ENCODE measurements at regions not wholly inside any gene's neighbourhood (a gene's known extent, or its start where the extent isn't known, plus 50 kb on each side); places are given as distances from the start of the nearest gene placed in this dataset.

DNA sequence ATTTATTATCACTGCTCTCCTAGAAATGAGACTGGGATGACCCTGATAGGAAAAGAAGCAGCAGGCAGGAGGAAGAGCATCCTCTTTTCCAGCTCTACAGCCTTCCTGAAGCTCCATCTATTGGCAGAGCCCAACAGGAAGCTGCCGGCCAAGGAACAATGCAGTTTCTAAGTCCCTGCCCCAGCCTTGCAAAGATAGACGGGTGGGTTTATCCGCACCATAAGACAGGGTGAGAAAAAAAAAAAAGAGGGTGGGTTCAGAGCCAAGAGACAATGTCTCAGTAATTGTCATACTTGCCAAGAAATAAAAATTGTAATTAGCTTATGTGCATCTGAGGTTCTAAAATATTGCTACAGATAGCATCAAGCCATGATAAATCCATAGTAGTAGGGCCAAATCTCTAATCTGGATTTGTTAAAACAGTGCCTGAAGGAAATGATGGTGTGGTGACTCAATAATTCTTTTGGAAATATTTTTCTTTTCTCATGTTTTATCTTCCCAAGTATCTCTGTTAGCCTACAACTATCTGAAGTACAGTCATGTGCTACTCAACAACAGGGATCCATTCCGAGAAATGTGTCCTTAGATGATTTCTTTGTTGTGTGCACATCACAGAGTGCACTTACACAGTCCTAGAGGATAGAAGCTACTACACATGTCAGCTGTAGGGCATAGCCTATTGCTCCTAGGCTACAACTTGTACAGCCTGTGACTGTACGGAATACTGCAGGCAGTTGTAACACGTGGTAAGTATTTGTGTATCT is 242.9 kb upstream of the CXCL12 start:
- DNase-seq, result peak; percentile 26

DNA sequence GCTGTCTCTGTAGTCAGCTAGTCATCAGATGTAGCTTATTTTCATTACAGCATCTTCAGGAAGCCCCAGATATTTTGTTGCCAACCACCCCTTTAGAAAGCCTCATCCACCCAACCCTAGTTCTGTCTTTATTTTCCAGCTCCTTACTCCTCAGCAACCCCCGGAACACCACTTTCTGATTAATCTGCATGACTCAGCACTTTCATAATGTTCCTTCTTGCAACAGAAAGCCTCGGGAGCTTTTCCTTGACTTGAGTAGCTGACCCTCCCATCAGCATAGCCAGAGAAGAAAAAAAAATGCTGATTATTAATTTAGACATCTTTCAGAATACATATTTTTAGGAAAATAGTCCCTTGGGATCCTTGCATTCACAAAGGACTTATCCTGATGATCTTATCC is 244.0 kb upstream of the CXCL12 start:
- peak; percentile 52 for DNase-seq

DNA sequence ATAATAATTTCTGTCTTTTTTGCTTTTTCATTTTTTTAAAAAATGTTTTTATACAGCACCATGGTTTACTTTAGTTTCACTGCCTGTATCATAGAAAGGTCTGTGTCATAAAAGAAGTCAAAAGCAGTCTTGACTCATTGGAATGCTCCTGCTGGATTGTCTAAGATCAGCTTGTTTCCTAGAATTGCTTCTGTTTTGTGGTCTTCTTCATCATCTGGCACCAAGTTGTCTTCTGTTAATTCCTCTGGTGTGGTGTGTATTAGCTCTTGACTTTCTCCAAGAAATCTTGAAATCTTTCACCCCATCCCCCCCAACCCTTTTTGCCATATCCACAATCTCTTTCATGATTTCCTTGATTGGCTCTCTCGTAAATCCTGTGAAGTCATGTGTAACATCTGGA is 250.3 kb upstream of the CXCL12 start:
- DNase-seq, result no peak

DNA sequence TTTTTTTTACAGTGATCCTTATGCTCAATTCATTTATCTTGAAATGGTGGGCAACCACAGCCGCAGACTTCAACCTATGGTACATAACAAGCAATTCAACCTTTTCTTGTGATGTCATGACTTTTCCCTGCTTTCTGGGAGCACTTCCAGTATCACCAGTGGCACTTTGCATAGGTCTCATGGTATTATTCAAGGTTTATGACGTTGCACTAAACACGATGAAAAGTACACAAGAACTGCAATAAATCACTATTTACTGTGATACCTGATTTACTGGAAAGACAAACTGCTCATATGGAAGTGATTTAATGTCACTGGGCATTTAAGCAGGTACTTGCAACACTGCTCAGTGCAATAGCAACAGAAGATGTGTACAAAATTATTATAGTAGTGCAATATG is 251.7 kb upstream of the CXCL12 start:
- DNase-seq, result no peak

DNA sequence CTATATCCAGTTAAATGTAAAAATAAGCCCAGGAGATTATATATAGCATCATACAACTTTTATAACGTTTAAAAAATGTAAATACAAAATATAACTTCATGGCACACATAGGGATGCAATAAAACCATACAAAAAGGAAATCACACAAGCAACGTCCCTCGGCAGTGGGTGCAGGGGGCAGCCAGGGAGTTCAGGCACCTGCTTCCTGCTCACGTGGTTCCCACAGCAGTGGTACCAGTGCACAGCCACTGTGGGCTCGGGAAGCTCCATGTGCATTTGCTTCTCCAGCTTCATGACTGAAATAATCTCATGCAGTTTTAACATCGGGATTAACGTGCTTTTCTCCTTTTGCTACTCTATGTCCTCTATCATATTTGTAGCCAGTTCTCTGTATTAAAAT is 255.5 kb upstream of the CXCL12 start:
- no peak for DNase-seq

DNA sequence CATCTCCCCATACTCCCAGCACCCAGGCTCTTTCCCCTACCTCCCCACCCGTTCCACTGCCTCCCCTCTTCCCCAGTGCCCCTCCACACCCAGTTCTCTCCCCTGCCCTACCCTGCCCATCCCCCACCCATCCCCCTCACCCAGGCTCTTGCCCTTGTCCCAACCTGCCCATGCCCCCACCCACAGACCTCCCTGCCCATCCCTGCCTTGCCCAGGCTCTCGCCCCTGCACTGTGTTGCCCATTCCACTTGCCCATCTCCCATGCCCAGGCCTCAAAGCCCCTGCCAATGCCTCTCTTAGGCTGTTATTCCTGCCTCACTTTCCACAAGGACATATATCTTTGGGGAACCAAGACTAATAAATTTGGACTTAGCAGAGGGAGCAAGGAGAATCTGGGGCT is 262.6 kb upstream of the CXCL12 start:
- DNase-seq, result no peak

DNA sequence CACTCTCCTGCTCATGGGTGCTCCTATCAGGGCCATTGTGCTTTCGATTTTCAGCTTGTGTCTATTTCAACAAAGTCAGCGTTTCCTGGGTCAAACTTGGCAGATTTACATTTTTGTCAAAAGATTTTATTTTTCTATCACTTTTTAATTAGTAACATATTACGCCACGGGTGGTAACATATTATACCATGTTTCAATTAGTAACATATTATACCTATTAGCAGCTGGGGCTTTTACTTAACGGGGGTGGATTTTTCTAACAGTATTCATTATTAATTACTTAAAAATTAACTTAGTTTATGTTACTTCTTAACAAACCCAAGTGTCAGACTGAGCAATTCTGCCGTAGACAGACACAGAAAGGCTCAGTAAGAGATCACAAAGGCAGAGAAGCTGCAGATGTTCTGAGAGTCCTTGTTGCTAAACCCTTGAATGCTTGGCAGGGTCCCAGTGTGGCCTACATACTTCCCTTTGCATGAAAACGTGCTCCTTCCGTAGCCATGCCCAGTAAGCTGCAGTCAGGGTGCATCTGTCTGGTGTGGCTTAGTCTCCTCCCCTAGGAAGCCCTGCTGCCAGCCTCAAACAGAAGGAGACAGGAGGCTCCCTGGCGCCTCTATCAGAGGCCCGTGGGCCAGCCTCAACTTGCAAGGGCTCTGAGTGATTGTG is 263.1 kb upstream of the CXCL12 start:
- DNase-seq, result no peak

DNA sequence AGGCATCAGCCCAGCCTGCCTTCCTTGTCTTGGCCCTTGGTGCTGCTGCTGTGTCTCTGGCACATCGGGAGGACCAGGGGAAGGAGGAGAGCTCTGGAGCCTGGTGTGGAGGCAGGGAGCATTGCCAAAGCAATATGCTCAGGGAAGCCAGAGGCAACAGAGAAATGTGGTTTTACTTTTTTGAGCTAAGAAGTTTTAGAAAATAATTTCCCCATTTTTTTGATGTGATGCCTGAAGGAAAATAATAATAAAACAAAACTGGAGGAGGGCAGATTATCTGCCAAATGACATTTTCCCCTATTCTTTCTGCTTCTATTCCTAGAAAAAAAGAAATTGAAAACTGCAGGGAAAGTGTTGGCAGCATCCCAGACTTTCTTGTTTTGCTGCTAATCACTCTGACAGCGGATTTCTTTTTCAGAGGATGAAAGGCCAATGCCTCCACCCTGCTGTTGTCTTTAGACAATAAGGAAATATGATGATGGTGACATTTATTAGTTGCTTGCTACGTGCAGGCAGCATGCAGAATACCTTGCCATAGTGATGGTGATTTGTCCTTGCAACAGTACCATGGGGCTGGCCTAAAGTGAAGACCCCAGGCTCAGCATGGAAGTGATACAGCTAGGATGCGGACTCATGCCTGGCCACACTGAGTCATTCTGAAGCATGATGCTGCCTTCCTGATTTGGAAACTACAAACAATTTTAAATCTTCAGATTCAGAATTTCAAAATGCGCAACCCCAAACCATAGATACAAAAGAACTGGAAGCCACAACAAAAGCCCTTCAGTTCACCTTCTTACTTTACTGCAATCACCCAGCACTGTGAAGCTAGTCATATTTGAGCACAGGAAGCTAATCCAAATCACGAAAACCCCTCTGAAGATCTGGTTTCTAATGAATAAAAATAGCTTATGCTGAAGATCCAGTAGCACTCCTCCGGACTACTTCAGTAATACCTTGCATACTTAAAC is 260.2 kb upstream of the TMEM72 start:
- DNase-seq, result no peak

DNA sequence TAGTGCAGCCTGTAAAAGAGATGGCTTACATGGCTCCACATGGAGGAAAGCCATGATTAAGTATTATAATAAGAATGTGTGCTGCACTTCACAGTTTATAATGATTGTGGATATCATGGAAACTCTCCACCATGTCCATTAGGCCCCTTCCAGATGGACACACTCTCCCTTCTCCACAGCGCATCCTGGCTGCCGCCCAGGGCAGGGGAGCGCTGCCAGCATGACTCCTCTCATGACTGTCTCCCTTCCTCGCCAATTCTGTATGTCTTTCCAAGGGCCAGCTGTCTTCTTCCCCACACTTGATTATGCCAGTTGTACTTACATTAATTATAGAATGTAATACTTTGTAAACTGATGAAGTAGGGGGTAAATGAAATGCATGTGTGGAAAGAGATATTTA is 259.3 kb upstream of the TMEM72 start:
- no peak for DNase-seq

DNA sequence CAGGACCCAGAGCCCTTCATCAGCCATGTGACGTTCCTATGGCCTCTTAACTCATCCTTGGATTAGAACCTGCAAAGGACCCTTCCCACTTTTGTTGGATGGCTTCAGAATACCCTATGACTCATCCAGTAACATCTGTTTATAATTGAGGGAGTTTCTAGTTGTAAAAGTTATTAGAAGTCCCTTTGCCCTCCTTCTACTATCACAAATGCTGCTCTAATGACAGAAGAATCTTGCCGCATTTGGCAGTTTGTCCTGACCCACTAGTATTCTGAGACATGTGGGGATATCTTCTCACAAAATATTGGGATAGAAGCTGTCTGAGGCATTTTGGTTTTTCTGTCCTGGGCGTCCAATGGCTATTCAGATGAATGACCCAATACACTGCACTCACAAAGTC is 251.8 kb upstream of the TMEM72 start:
- DNase-seq, result no peak

DNA sequence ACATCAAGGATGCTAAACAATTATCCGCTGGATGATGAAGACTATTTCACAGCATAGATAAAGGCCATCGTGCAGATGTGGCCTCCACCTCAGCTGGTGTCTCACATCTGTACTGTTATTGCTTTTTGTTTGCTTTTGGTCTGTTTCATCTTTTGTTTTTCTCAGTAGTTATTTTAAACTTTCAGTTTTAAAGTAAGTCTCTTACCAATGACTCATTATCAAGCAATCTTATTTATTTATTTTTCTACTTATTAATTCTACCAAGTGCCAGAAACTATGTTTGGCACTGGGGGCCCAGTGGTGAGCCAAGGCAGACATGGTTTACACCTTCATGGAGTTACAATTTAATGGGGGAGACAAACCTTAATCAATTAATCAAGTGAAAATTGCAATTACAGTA is 250.9 kb upstream of the TMEM72 start:
- DNase-seq, result no peak

DNA sequence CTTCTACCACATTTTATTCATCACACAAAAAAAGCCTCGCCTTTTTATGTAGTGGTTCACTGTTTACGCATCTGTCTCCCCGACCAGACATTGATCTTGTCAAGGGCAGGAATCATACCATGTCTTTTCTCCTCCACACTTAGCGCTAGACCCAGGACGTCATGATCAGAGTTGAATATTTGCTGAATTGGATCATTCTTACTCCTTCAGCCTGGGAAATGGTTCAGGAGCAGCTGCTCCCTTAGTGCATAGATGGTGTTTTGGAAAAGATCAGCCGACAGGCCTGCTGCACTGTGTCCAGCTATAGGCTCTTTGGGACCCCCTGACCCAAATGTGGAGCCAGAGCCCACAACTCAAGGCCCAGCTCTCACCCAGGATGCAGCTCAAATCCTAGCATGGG is 249.1 kb upstream of the TMEM72 start:
- no peak for DNase-seq

DNA sequence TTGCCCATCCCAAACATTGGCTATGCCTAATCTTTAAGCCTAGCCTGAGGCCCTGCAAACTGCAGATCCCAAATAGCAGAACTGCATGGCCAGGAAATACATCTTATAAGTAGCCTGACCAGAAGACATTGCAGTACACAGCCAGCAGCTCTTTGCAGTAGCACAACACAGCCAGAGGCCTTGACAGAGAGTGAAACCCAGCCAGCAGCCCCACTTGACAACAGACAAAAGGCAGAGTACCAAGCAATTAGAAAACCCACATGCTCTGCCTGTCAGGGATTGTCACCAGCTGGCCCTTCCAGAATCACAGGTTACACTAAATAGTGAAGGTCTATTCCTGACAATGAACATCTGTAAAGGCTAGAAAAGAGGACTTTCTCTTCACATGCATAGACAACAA is 242.8 kb upstream of the TMEM72 start:
- no peak for DNase-seq

DNA sequence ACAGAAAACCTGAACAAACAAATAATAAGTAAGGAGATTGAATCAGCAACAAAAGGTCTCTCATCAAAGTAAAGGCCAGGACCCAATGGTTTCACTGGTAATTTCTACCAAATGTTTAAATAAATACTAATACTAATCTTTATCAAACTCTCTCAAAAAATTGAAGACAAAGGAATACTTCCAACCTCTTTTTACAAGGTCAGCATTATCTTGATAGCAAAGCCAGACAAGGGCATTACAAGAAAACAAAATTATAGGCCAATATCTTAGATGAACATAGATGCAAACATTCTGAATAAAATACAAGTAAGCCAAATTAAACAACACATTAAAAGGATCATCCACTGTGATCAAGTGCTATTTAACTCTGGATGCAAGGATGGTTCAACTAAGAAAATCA is 239.8 kb upstream of the TMEM72 start:
- DNase-seq, result no peak

DNA sequence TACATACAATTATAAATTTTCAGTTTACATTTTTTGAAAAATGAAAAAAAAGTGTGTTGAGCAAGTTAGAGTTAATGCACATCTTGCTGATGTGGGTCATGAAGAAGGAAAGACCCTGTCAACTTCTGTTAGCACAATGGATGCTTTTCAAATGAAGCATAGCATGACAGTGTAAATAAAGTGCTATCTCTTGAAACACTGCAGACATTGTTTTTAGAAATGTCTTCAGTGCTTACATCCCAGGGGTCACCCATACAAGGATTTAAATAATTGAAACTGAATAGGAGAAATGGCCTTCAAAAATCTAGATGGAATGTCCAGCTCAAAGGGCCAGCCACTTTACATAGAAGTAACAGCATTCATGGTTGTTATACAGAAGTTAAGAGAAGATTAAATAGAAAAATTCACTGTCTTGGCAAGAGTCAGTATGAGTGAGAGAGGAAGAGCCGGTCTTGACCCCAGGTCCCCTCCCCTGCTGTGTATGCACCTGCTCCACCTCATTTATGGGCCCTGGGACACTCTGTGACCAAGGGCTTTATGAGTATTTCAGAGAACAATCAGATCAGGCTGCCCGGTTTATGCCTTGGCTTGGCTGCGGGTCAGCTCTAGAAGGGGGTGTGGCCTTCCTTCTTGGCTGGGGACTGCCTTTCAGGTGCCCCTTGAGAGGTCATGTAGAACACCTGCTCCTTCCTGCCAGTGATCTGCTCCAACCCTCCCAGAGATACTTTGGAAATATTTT is 237.7 kb upstream of the TMEM72 start:
- no peak for DNase-seq

DNA sequence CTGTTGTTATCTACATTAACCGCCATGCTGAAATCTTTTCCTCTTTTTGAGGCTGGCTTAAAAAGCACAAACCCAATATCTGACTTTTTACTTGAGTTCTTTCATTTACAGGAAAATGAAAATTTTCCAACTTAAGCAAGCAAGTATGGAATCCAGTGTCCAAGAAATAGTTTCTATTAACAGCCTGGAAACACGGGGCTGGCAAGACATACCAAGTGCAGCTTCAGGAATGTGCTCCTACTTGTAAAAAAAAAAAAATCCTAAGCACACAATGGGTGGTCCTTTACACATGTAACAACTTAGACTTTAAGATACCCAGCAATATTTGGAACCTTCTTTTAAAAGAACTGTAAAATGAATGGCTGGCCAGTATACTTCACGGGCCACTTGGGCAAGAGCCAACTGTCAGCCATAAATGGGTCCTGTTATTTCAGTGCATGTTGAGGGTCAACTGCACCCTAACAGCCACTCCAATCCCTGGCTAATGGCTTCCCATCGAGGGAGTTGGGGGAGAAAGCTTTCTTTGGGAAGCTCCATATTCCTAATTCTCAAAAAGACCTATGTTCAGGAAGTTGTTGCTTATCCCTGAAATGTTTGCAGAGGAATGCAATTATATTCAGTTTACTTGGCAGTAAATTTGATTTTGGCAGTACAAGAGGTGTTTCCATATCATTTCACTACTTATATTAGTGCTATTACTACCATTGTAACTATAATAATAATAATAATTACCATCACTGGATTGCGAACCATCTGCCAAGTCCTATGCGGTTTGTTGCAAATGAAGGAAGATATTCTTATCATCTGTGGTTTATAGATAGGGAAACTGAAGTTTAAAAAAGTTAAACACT is 236.4 kb upstream of the TMEM72 start:
- no peak for DNase-seq

DNA sequence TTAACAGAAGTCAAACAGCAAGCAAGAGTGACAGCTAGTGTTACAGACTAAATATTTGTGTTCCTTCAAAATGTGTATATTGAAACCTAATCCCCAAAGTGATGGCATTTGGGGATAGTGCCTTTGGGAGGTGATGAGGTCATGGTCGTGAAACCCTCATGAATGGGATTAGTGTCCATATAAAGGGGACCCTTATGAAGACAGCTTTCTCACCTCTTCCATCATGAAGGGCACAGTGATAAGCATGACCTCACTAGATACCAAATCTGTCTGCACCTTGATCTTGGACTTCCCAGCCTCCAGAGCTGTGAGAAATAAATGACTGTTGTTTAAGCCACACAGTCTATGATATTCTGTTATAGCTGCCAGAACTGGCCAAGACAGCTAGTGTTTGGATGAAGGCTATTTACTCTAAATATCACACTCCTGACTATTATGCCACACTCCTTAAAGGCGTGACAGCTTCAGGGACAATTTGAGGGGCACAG is 235.7 kb upstream of the TMEM72 start:
- DNase-seq, result no peak

DNA sequence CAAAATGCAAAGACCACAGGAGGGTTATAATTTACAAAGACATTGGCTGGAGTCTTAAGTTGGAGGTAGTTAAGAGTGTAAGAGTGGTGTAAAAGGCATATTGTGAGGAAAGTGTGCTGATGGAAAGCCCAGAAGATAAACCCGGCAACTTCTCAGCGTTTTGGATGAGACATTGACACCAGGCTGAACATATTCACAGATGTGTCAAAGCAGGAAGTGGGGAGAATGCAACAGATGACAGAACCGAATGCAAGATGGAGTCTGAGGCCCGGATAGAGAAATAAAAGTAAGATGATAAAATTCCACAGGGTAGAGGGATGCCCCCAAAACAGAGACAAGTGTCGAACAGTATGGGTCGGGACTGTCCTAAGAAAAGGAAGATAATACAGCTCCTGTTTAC is 230.4 kb upstream of the TMEM72 start:
- DNase-seq, result no peak

DNA sequence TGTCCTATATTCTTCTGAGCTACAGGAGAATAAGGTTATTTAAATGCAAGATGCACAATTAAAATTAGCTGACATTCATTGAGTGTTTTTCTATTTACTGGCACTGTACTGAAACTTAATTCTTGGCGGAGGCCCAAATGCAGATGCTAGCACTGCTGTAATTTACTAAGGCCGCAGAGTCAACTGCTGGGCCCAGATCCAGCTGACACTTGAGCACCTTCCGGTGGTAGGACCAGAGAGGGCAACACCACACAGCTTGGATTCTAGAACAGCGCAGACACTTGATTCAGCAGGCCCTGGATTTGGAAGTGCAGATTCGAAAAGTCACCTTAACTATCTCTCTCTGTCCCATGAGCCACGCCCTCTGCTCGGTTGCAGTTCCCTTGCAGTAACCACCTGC is 228.6 kb upstream of the TMEM72 start:
- no peak for DNase-seq

DNA sequence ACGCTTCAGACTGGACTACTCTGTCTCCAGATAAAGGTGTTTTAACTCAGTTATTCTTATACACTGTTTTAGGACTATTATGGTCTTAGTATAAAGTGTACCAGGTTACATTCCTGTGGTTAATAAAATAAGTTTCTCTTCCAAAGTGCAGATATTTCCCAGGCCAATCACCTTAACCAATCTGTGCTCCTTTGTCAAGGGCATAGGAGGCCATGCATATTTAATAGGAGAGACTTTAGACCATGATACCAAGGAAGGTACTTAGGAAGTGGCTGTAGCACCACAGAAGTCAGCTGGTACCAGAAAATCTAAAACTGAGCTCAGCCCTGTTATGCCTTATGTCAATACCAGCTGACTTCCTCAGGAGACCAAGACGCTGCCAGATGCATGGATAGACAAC is 226.5 kb upstream of the TMEM72 start:
- DNase-seq, result no peak

DNA sequence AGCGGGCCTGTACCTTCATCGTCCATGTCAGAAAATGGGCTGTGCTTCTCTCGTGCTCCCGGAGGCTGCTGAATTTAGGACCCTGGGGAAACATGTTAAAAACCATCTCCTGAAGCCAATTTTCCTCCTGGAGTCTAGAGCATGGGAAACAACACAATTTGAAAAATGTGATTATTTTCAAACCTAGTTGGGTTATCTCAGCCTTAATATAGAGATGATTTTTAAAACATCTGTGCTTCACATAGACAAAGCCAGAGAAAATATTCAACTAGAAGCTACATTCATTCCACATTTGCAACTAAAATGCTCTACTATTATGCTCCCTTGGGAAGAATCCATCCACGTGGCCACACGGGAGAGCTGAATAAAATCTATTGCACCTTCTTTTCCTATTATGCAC is 225.9 kb upstream of the TMEM72 start:
- DNase-seq, result no peak

DNA sequence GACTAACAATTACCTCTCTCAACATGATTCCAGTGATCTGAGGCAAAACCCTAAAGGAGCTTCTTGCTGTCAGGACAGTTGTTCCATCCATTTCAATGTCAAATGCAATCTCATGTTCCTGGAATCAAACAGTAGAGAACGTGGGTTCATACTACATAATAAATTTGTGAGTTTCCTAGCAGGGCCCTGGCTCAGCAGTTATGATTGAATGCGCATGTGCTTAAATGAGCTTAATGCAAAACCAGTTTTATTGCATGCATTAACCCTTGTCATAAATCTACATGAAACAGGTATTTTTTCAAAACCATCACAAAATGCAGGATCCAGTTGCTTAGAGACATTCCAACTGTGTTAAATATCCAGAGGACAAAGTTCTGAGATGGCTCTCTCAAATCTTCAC is 225.4 kb upstream of the TMEM72 start:
- DNase-seq, result no peak
